ENCODE measurements at regions not wholly inside any gene's neighbourhood (a gene's known extent, or its start where the extent isn't known, plus 50 kb on each side); places are given as distances from the start of the nearest gene placed in this dataset.

GRCh38 chr1:200479816-200480215 is 70.0 kb upstream of the ZNF281 start:
- TF ChIP-seq CTCF (IDR thresholded peaks at IDR 0.05; ENCODE audit: low read depth, low read length): no peak
- no peak overlapping the region for H3K4me3 ChIP-seq (ENCODE audit: low read depth, low read length)
- no peak for DNase-seq
- no peak overlapping the region for H3K27ac ChIP-seq
- H3K36me3 ChIP-seq: no peaks in the 10 kb centered on the region
- no peaks in the 10 kb centered on the region for H3K27me3 ChIP-seq (ENCODE audit: insufficient read depth, low read depth, severe bottlenecking)
- no peaks in the 10 kb centered on the region for H3K9me3 ChIP-seq (ENCODE audit: severe bottlenecking)

- no peak for TF ChIP-seq CTCF (IDR thresholded peaks at IDR 0.05; ENCODE audit: low read depth, low read length)
- Histone ChIP-seq H3K36me3 (no peaks in the 10 kb centered on the region), H3K4me3 (ENCODE audit: low read depth, low read length) (no peak overlapping the region), H3K27me3 (ENCODE audit: insufficient read depth, low read depth, severe bottlenecking) (no peaks in the 10 kb centered on the region), H3K27ac (no peak overlapping the region), H3K9me3 (ENCODE audit: severe bottlenecking) (no peaks in the 10 kb centered on the region)
- no peak for DNase-seq
Observed at GRCh38 chr1:200478945-200479558, 69.2 kb upstream of the ZNF281 start.

GRCh38 chr1:200478239-200478623 is 68.4 kb upstream of the ZNF281 start:
- Histone ChIP-seq H3K4me3 (ENCODE audit: low read depth, low read length) (no peak overlapping the region), H3K36me3 (no peaks in the 10 kb centered on the region), H3K27ac (no peak overlapping the region), H3K27me3 (ENCODE audit: insufficient read depth, low read depth, severe bottlenecking) (no peaks in the 10 kb centered on the region), H3K9me3 (ENCODE audit: severe bottlenecking) (no peaks in the 10 kb centered on the region)
- no peak for DNase-seq
- TF ChIP-seq CTCF (IDR thresholded peaks at IDR 0.05; ENCODE audit: low read depth, low read length): no peak

- TF ChIP-seq CTCF (IDR thresholded peaks at IDR 0.05; ENCODE audit: low read depth, low read length): no peak
- Histone ChIP-seq H3K27ac (no peak overlapping the region), H3K27me3 (ENCODE audit: insufficient read depth, low read depth, severe bottlenecking) (no peaks in the 10 kb centered on the region), H3K36me3 (no peaks in the 10 kb centered on the region), H3K4me3 (ENCODE audit: low read depth, low read length) (no peak overlapping the region), H3K9me3 (ENCODE audit: severe bottlenecking) (no peaks in the 10 kb centered on the region)
- DNase-seq: no peak
Observed at GRCh38 chr1:200474633-200475032, 64.8 kb upstream of the ZNF281 start.

- no peaks in the 10 kb centered on the region for H3K27me3 ChIP-seq (ENCODE audit: insufficient read depth, low read depth, severe bottlenecking)
- no peaks in the 10 kb centered on the region for H3K9me3 ChIP-seq (ENCODE audit: severe bottlenecking)
- H3K36me3 ChIP-seq: no peaks in the 10 kb centered on the region
- no peak overlapping the region for H3K27ac ChIP-seq
- no peak for TF ChIP-seq CTCF (IDR thresholded peaks at IDR 0.05; ENCODE audit: low read depth, low read length)
- no peak overlapping the region for H3K4me3 ChIP-seq (ENCODE audit: low read depth, low read length)
- DNase-seq: no peak
Observed at GRCh38 chr1:200473698-200474371, 64.0 kb upstream of the ZNF281 start.

GRCh38 chr1:200471739-200472138 is 61.9 kb upstream of the ZNF281 start:
- Histone ChIP-seq H3K4me3 (ENCODE audit: low read depth, low read length) (no peak overlapping the region), H3K9me3 (ENCODE audit: severe bottlenecking) (no peaks in the 10 kb centered on the region)
- no peak for TF ChIP-seq CTCF (IDR thresholded peaks at IDR 0.05; ENCODE audit: low read depth, low read length)

More at GRCh38 chr1:200471739-200472138, 61.9 kb upstream of the ZNF281 start:
- Histone ChIP-seq H3K27ac (no peak overlapping the region), H3K27me3 (ENCODE audit: insufficient read depth, low read depth, severe bottlenecking) (no peaks in the 10 kb centered on the region), H3K36me3 (no peaks in the 10 kb centered on the region)
- no peak for DNase-seq

Measured in WERI-Rb-1 (cell line).